ENCODE measurements at regions not wholly inside any gene's neighbourhood (a gene's known extent, or its start where the extent isn't known, plus 50 kb on each side); places are given as distances from the start of the nearest gene placed in this dataset.
"Not testable (repeated sequence)": the region's sequence is repeated elsewhere in the genome, so short reads cannot be mapped to it uniquely, and the experiment has no call there.

- DNase-seq (no peak), FAIRE-seq (no peak)
- no peaks in the 10 kb centered on the region for H3K36me3 ChIP-seq (ENCODE audit: control insufficient read depth in 3 of 3, insufficient read depth in 2 of 3, low read depth in 1 of 3, low read length in 3 of 3)
- H3K27me3 ChIP-seq (ENCODE audit: control insufficient read depth in 3 of 3, insufficient read depth in 3 of 3, low read length in 3 of 3): peaks cover 0 to 5% (median 2%) of the 10 kb centered on the region in 3 donors
- 81 to 86% (median 82%) methylated on average over 6 of the region's 6 CpGs for WGBS, 3 donors
- no peaks in the 10 kb centered on the region for H3K4me1 ChIP-seq (ENCODE audit: control insufficient read depth in 3 of 3, insufficient read depth in 2 of 3, low read depth in 1 of 3, low read length in 2 of 3)
- H3K9me3 ChIP-seq (ENCODE audit: control insufficient read depth in 2 of 2, insufficient read depth in 1 of 2, low read depth in 1 of 2, low read length in 1 of 2): no peaks in the 10 kb centered on the region
- no peak overlapping the region for H3K27ac ChIP-seq (ENCODE audit: low read depth in 1 of 3, low read length in 2 of 3)
- no peak overlapping the region for H3K4me3 ChIP-seq (ENCODE audit: low read depth in 1 of 3, low read length in 3 of 3)
Measured at GRCh38 chr7:69208848-69209247, 389.4 kb upstream of the AUTS2 start.

GRCh38 chr7:69211336-69211735, 386.9 kb upstream of the AUTS2 start:
- DNase-seq (no peak), FAIRE-seq (no peak)
- Histone ChIP-seq H3K9me3 (ENCODE audit: control insufficient read depth in 2 of 2, insufficient read depth in 1 of 2, low read depth in 1 of 2, low read length in 1 of 2) (no peaks in the 10 kb centered on the region), H3K36me3 (ENCODE audit: control insufficient read depth in 3 of 3, insufficient read depth in 2 of 3, low read depth in 1 of 3, low read length in 3 of 3) (no peaks in the 10 kb centered on the region), H3K4me3 (ENCODE audit: low read depth in 1 of 3, low read length in 3 of 3) (no peak overlapping the region), H3K27ac (ENCODE audit: low read depth in 1 of 3, low read length in 2 of 3) (no peak overlapping the region), H3K27me3 (ENCODE audit: control insufficient read depth in 3 of 3, insufficient read depth in 3 of 3, low read length in 3 of 3) (peaks cover 0 to 5% (median 2%) of the 10 kb centered on the region in 3 donors), H3K4me1 (ENCODE audit: control insufficient read depth in 3 of 3, insufficient read depth in 2 of 3, low read depth in 1 of 3, low read length in 2 of 3) (no peaks in the 10 kb centered on the region)
- 69 to 80% (median 78%) methylated on average over 8 to 10 of the region's 10 CpGs for WGBS, 3 donors

GRCh38 chr7:69211739-69212138, 386.5 kb upstream of the AUTS2 start:
- Histone ChIP-seq H3K27me3 (ENCODE audit: control insufficient read depth in 3 of 3, insufficient read depth in 3 of 3, low read length in 3 of 3) (peaks cover 0 to 5% (median 2%) of the 10 kb centered on the region in 3 donors), H3K4me3 (ENCODE audit: low read depth in 1 of 3, low read length in 3 of 3) (no peak overlapping the region), H3K27ac (ENCODE audit: low read depth in 1 of 3, low read length in 2 of 3) (no peak overlapping the region), H3K36me3 (ENCODE audit: control insufficient read depth in 3 of 3, insufficient read depth in 2 of 3, low read depth in 1 of 3, low read length in 3 of 3) (no peaks in the 10 kb centered on the region), H3K4me1 (ENCODE audit: control insufficient read depth in 3 of 3, insufficient read depth in 2 of 3, low read depth in 1 of 3, low read length in 2 of 3) (no peaks in the 10 kb centered on the region), H3K9me3 (ENCODE audit: control insufficient read depth in 2 of 2, insufficient read depth in 1 of 2, low read depth in 1 of 2, low read length in 1 of 2) (no peaks in the 10 kb centered on the region)
- 57 to 65% (median 58%) methylated on average over 6 of the region's 6 CpGs for WGBS, 3 donors
- no peak for FAIRE-seq
- DNase-seq: no peak

- Histone ChIP-seq H3K36me3 (ENCODE audit: control insufficient read depth in 3 of 3, insufficient read depth in 2 of 3, low read depth in 1 of 3, low read length in 3 of 3) (no peaks in the 10 kb centered on the region), H3K4me1 (ENCODE audit: control insufficient read depth in 3 of 3, insufficient read depth in 2 of 3, low read depth in 1 of 3, low read length in 2 of 3) (no peaks in the 10 kb centered on the region), H3K27me3 (ENCODE audit: control insufficient read depth in 3 of 3, insufficient read depth in 3 of 3, low read length in 3 of 3) (peaks cover 0 to 5% (median 2%) of the 10 kb centered on the region in 3 donors), H3K4me3 (ENCODE audit: low read depth in 1 of 3, low read length in 3 of 3) (no peak overlapping the region), H3K27ac (ENCODE audit: low read depth in 1 of 3, low read length in 2 of 3) (no peak overlapping the region), H3K9me3 (ENCODE audit: control insufficient read depth in 2 of 2, insufficient read depth in 1 of 2, low read depth in 1 of 2, low read length in 1 of 2) (no peaks in the 10 kb centered on the region)
- 48 to 68% (median 65%) methylated on average over 8 of the region's 8 CpGs for WGBS, 3 donors
- DNase-seq (no peak), FAIRE-seq (no peak)
Measured at GRCh38 chr7:69213878-69214277, 384.4 kb upstream of the AUTS2 start.

- not testable (repeated sequence) for H3K9me3 ChIP-seq (ENCODE audit: control insufficient read depth in 2 of 2, insufficient read depth in 1 of 2, low read depth in 1 of 2, low read length in 1 of 2); DNase-seq; H3K4me1 ChIP-seq (ENCODE audit: control insufficient read depth in 3 of 3, insufficient read depth in 2 of 3, low read depth in 1 of 3, low read length in 2 of 3); H3K4me3 ChIP-seq (ENCODE audit: low read depth in 1 of 3, low read length in 3 of 3); H3K36me3 ChIP-seq (ENCODE audit: control insufficient read depth in 3 of 3, insufficient read depth in 2 of 3, low read depth in 1 of 3, low read length in 3 of 3); H3K27ac ChIP-seq (ENCODE audit: low read depth in 1 of 3, low read length in 2 of 3); FAIRE-seq; H3K27me3 ChIP-seq (ENCODE audit: control insufficient read depth in 3 of 3, insufficient read depth in 3 of 3, low read length in 3 of 3)
- 84 to 91% (median 87%) methylated on average over 10 of the region's 10 CpGs for WGBS, 3 donors
Measured at GRCh38 chr7:69215516-69215915, 382.8 kb upstream of the AUTS2 start.

- Histone ChIP-seq H3K36me3 (ENCODE audit: control insufficient read depth in 3 of 3, insufficient read depth in 2 of 3, low read depth in 1 of 3, low read length in 3 of 3) (no peaks in the 10 kb centered on the region), H3K4me1 (ENCODE audit: control insufficient read depth in 3 of 3, insufficient read depth in 2 of 3, low read depth in 1 of 3, low read length in 2 of 3) (no peaks in the 10 kb centered on the region), H3K27ac (ENCODE audit: low read depth in 1 of 3, low read length in 2 of 3) (no peak overlapping the region), H3K9me3 (ENCODE audit: control insufficient read depth in 2 of 2, insufficient read depth in 1 of 2, low read depth in 1 of 2, low read length in 1 of 2) (no peaks in the 10 kb centered on the region), H3K4me3 (ENCODE audit: low read depth in 1 of 3, low read length in 3 of 3) (no peak overlapping the region), H3K27me3 (ENCODE audit: control insufficient read depth in 3 of 3, insufficient read depth in 3 of 3, low read length in 3 of 3) (no peaks in the 10 kb centered on the region)
- no peak for DNase-seq
- FAIRE-seq: no peak
- WGBS, 3 donors: 82 to 85% (median 83%) methylated on average over 18 of the region's 18 CpGs
Measured at GRCh38 chr7:69217516-69218350, 380.5 kb upstream of the AUTS2 start.

- Histone ChIP-seq H3K4me1 (ENCODE audit: control insufficient read depth in 3 of 3, insufficient read depth in 2 of 3, low read depth in 1 of 3, low read length in 2 of 3) (no peaks in the 10 kb centered on the region), H3K36me3 (ENCODE audit: control insufficient read depth in 3 of 3, insufficient read depth in 2 of 3, low read depth in 1 of 3, low read length in 3 of 3) (no peaks in the 10 kb centered on the region), H3K9me3 (ENCODE audit: control insufficient read depth in 2 of 2, insufficient read depth in 1 of 2, low read depth in 1 of 2, low read length in 1 of 2) (no peaks in the 10 kb centered on the region), H3K27ac (ENCODE audit: low read depth in 1 of 3, low read length in 2 of 3) (no peak overlapping the region), H3K27me3 (ENCODE audit: control insufficient read depth in 3 of 3, insufficient read depth in 3 of 3, low read length in 3 of 3) (no peaks in the 10 kb centered on the region), H3K4me3 (ENCODE audit: low read depth in 1 of 3, low read length in 3 of 3) (no peak overlapping the region)
- DNase-seq (no peak), FAIRE-seq (no peak)
- 67 to 75% (median 71%) methylated on average over 4 of the region's 4 CpGs for WGBS, 3 donors
Measured at GRCh38 chr7:69218576-69218975, 379.7 kb upstream of the AUTS2 start.

GRCh38 chr7:69219381-69219780, 378.9 kb upstream of the AUTS2 start:
- H3K4me1 ChIP-seq (ENCODE audit: control insufficient read depth in 3 of 3, insufficient read depth in 2 of 3, low read depth in 1 of 3, low read length in 2 of 3): no peaks in the 10 kb centered on the region
- 45 to 73% (median 46%) methylated on average over 2 of the region's 2 CpGs for WGBS, 3 donors
- no peak overlapping the region for H3K27ac ChIP-seq (ENCODE audit: low read depth in 1 of 3, low read length in 2 of 3)
- H3K27me3 ChIP-seq (ENCODE audit: control insufficient read depth in 3 of 3, insufficient read depth in 3 of 3, low read length in 3 of 3): no peaks in the 10 kb centered on the region
- H3K4me3 ChIP-seq (ENCODE audit: low read depth in 1 of 3, low read length in 3 of 3): no peak overlapping the region
- no peaks in the 10 kb centered on the region for H3K9me3 ChIP-seq (ENCODE audit: control insufficient read depth in 2 of 2, insufficient read depth in 1 of 2, low read depth in 1 of 2, low read length in 1 of 2)
- DNase-seq (no peak), FAIRE-seq (no peak)
- no peaks in the 10 kb centered on the region for H3K36me3 ChIP-seq (ENCODE audit: control insufficient read depth in 3 of 3, insufficient read depth in 2 of 3, low read depth in 1 of 3, low read length in 3 of 3)

Measured in small intestine (tissue), 7 donors.